ENCODE measurements at regions not wholly inside any gene's neighbourhood (a gene's known extent, or its start where the extent isn't known, plus 50 kb on each side); places are given as distances from the start of the nearest gene placed in this dataset.

DNA sequence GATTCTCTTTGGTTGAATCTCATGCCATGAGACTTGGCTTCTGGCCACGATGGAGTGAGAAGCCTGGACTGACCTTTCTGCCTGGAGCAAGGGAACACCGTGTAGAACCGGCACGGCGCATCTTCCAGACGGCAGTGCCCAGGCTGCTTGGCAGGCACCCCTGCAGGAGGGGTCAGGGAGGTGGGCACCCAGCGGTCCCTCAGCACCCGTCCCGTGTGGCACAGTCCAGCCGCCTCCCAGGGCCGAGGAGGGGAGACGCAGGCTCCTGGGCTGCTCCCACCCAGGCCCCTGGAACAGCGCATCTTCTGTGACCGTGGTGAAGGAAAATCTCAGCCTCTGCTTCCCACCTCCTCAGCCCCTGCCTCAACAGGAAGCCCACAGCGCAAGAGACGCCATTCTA is 95.7 kb downstream of the CMPK2 start:
- peaks cover 9% of the 10 kb centered on the region for H3K4me1 ChIP-seq (ENCODE audit: insufficient read depth, low read length)
- peaks cover 34% of the 10 kb centered on the region for H3K27me3 ChIP-seq (ENCODE audit: insufficient read depth, low read length, poor library complexity)
- H3K27ac ChIP-seq (ENCODE audit: low read length), result no peak overlapping the region
- no peak for DNase-seq
- H3K9me3 ChIP-seq (ENCODE audit: insufficient read depth, low read length, severe bottlenecking), result no peaks in the 10 kb centered on the region
- no peak overlapping the region for H3K9ac ChIP-seq (ENCODE audit: low read depth, low read length)
- H4K20me1 ChIP-seq (ENCODE audit: insufficient read depth, low read length), result no peaks in the 10 kb centered on the region
- H3K4me3 ChIP-seq (ENCODE audit: low read depth in 1 of 2, low read length in 2 of 2), result no peak overlapping the region
- H2AFZ ChIP-seq (ENCODE audit: low read depth, low read length), result no peak overlapping the region
- no peaks in the 10 kb centered on the region for H3K36me3 ChIP-seq (ENCODE audit: insufficient read depth, low read length)
- TF ChIP-seq, protein P1, sequence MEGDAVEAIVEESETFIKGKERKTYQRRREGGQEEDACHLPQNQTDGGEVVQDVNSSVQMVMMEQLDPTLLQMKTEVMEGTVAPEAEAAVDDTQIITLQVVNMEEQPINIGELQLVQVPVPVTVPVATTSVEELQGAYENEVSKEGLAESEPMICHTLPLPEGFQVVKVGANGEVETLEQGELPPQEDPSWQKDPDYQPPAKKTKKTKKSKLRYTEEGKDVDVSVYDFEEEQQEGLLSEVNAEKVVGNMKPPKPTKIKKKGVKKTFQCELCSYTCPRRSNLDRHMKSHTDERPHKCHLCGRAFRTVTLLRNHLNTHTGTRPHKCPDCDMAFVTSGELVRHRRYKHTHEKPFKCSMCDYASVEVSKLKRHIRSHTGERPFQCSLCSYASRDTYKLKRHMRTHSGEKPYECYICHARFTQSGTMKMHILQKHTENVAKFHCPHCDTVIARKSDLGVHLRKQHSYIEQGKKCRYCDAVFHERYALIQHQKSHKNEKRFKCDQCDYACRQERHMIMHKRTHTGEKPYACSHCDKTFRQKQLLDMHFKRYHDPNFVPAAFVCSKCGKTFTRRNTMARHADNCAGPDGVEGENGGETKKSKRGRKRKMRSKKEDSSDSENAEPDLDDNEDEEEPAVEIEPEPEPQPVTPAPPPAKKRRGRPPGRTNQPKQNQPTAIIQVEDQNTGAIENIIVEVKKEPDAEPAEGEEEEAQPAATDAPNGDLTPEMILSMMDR (IDR thresholded peaks at IDR 0.05; ENCODE audit: borderline replicate concordance, extremely low read depth, low read length, poor library complexity, severe bottlenecking), result no peak
- TF ChIP-seq EZH2 (IDR thresholded peaks at IDR 0.05; ENCODE audit: borderline replicate concordance, low read depth, low read length, severe bottlenecking), result no peak
- no peak for ATAC-seq (ENCODE audit: insufficient read depth, low read depth)
- H3K79me2 ChIP-seq (ENCODE audit: insufficient read depth, low read length), result no peaks in the 10 kb centered on the region
- no peak overlapping the region for H3K4me2 ChIP-seq (ENCODE audit: insufficient read depth, low read length)

DNA sequence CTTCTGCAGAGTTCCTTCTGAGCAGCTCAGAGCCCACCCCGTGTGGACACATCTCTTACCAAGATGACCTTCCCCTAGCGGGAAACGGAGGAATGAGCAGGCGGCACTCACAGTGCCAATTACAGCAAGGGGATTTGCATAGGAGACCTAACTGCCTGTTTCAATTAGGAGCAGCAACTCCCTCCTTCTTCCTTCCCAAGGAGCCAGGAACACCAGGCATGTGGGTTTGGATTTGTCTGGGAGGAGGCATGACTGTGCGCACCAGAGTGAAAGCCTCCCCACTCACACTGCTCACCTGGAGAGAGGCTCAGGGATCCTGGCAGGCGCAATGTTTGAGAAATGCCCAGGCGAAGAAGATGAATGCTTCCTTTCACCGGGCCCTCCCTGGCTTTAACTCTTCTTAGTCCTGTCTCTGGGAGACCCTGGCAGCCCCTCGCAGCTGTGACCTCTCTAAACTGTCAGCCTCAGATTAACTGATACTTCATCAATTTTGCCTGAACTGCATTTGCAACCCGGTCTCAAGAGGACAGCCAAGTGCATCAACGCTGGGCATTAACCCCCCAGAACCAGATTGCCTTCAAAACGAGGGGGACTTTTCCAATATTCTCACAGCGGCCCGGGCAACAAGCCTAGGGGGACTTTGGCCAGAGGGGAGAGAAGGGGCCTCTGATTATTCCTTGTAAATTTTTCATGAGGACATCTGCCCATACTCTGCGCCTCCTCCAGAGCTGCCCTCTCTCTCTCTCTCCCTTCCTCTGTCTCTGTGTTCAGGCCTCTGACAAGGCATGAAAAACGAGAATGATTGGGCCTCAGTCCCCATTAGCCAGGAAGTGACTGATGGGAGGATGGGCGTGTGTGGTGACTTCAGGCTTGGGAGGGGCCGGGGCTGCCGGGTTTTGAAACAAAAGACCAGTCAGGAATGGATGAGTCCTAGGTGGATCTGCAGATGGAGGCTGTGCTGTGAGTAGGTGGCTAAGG is 93.8 kb downstream of the CMPK2 start:
- H3K4me3 ChIP-seq (ENCODE audit: low read depth in 1 of 2, low read length in 2 of 2), result no peak overlapping the region
- ATAC-seq (ENCODE audit: insufficient read depth, low read depth), result no peak

DNA sequence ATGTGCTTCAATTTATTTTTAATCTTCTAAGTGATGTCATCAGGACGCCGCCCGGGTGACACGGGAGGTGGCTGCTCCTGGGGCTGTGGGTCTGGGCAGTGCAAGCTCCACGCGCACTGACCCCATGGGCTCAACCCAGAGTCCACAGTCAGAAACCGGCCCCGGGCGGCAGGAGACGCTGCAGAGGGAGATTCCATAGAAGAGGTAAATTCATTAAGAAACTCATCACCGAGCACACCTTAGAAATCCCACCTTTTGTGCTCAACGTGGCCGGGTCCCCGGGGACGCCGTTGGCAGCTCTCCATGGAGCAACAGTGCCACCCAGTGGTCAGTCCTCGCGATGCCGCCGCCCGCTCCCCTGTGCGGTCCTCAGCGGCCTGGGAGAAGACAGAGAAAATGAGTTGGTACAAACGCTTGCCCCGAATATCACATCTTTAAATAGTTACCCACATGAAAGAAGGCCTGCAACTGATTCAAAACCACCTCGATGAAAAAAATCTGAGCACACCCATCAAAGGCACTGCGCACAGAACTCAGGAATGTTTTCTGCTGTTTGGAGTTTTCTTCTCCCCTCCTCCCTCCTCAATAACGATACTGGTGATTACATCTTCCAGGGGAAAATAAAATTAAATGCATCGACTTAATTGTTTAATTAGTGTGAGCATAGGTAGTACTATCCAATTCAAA is 92.6 kb downstream of the CMPK2 start:
- peak; percentile 96 for ATAC-seq (ENCODE audit: insufficient read depth, low read depth)
- Histone ChIP-seq H3K27me3 (ENCODE audit: insufficient read depth, low read length, poor library complexity) (peaks cover 34% of the 10 kb centered on the region), H3K4me2 (ENCODE audit: insufficient read depth, low read length) (no peak overlapping the region; the same call in 1 of the 2 replicates), H3K27ac (ENCODE audit: low read length) (no peak overlapping the region), H3K4me1 (ENCODE audit: insufficient read depth, low read length) (peaks cover 9% of the 10 kb centered on the region), H3K36me3 (ENCODE audit: insufficient read depth, low read length) (no peaks in the 10 kb centered on the region), H3K9me3 (ENCODE audit: insufficient read depth, low read length, severe bottlenecking) (no peaks in the 10 kb centered on the region), H3K4me3 (ENCODE audit: low read depth in 1 of 2, low read length in 2 of 2) (no peak overlapping the region), H3K79me2 (ENCODE audit: insufficient read depth, low read length) (no peaks in the 10 kb centered on the region), H2AFZ (ENCODE audit: low read depth, low read length) (no peak overlapping the region), H4K20me1 (ENCODE audit: insufficient read depth, low read length) (no peaks in the 10 kb centered on the region), H3K9ac (ENCODE audit: low read depth, low read length) (no peak overlapping the region)
- peak; percentile 79 for DNase-seq
- no peak for TF ChIP-seq EZH2 (IDR thresholded peaks at IDR 0.05; ENCODE audit: borderline replicate concordance, low read depth, low read length, severe bottlenecking)
- TF ChIP-seq, protein P1 (IDR thresholded peaks at IDR 0.05; ENCODE audit: borderline replicate concordance, extremely low read depth, low read length, poor library complexity, severe bottlenecking), result peak; percentile 98

More for the DNA sequence above, 93.8 kb downstream of the CMPK2 start:
- no peaks in the 10 kb centered on the region for H3K79me2 ChIP-seq (ENCODE audit: insufficient read depth, low read length)
- peaks cover 9% of the 10 kb centered on the region for H3K4me1 ChIP-seq (ENCODE audit: insufficient read depth, low read length)
- no peak overlapping the region for H2AFZ ChIP-seq (ENCODE audit: low read depth, low read length)
- no peak overlapping the region for H3K9ac ChIP-seq (ENCODE audit: low read depth, low read length)
- peaks cover 34% of the 10 kb centered on the region for H3K27me3 ChIP-seq (ENCODE audit: insufficient read depth, low read length, poor library complexity)
- H3K27ac ChIP-seq (ENCODE audit: low read length), result no peak overlapping the region
- no peaks in the 10 kb centered on the region for H3K36me3 ChIP-seq (ENCODE audit: insufficient read depth, low read length)
- no peak overlapping the region for H3K4me2 ChIP-seq (ENCODE audit: insufficient read depth, low read length)
- no peak for TF ChIP-seq EZH2 (IDR thresholded peaks at IDR 0.05; ENCODE audit: borderline replicate concordance, low read depth, low read length, severe bottlenecking)
- TF ChIP-seq, protein P1 (IDR thresholded peaks at IDR 0.05; ENCODE audit: borderline replicate concordance, extremely low read depth, low read length, poor library complexity, severe bottlenecking), result no peak
- no peaks in the 10 kb centered on the region for H3K9me3 ChIP-seq (ENCODE audit: insufficient read depth, low read length, severe bottlenecking)
- DNase-seq, result no peak
- no peaks in the 10 kb centered on the region for H4K20me1 ChIP-seq (ENCODE audit: insufficient read depth, low read length)
